Heart left ventricle (tissue), 13 donors: ENCODE measurements at regions not wholly inside any gene's neighbourhood (a gene's known extent, or its start where the extent isn't known, plus 50 kb on each side); places are given as distances from the start of the nearest gene placed in this dataset.

Source experiments
- POLR2A ChIP-seq, 2 donors: fragments of 450-650 bp; IDR thresholded peaks; one replicate each; pipeline ENCODE4 v1.6.1; 2017; ENCODE audit warnings: antibody characterized with exemption in 2 of 2, mild to moderate bottlenecking in 2 of 2, moderate library complexity in 2 of 2
- TF ChIP-seq, protein P1 (sequence below), 12 donors: fragments of 200-600 bp; sonication (generic) in 4 of 12; IDR thresholded peaks; one replicate each; pipeline versions ENCODE4 v1.5.0 to v1.8.0; 2018 to 2022; ENCODE audit warnings: antibody characterized with exemption in 12 of 12, mild to moderate bottlenecking in 5 of 12
- donor health status: ischemic (EF 13 %, LVEDD 7.1; RV severe dilation, severe dysfunction).
- donor health status: DM: no; HTN: yes; CAD: no.
- donor health status: DM: no; HTN: no; CAD: no.
- donor health status: ischemic (EF 25% LVEDD 6.9; RV normal size, moderate dysfunction).
- donor health status: ischemic (EF 25% LVEDD 5.7; RV mildly dilated, moderate dysfunction).
- donor health status: ischemic (EF 35%, LVEDD 5.7; RV mildly dilated, moderate dysfunction).
- donor health status: nonischemic (EF 11% LVEDD 7.7; RV severe dilation, severe dysfunction).
- donor health status: DM: yes; HTN: yes; CAD: no.
- donor health status: PGD.
- donor health status: ischemic (EF 29% LVEDD 5.4; RV normal size, mild dysfunction).
- donor health status: nonischemic (EF 23%, LVEDD 6.1; RV moderate dilation, normal function).

DNA sequence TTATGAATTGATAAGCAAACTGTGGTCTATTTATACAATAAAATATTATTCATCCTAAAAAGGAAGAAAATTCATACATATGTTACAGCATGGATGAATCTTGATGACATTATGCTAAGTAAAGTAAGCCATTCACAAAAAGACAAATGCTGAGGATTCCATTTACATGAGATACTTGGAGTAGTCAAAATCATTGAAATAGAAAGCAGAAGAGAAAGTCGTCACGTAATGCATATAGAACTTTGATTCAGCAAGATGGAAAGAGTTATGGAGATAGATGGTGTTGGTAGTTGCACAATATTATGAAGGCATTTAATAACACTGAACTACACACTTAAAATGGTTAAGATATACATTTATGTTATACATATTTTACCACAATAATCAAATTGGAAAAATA is 309.7 kb upstream of the KLF6 start:
- TF ChIP-seq, protein P1, sequence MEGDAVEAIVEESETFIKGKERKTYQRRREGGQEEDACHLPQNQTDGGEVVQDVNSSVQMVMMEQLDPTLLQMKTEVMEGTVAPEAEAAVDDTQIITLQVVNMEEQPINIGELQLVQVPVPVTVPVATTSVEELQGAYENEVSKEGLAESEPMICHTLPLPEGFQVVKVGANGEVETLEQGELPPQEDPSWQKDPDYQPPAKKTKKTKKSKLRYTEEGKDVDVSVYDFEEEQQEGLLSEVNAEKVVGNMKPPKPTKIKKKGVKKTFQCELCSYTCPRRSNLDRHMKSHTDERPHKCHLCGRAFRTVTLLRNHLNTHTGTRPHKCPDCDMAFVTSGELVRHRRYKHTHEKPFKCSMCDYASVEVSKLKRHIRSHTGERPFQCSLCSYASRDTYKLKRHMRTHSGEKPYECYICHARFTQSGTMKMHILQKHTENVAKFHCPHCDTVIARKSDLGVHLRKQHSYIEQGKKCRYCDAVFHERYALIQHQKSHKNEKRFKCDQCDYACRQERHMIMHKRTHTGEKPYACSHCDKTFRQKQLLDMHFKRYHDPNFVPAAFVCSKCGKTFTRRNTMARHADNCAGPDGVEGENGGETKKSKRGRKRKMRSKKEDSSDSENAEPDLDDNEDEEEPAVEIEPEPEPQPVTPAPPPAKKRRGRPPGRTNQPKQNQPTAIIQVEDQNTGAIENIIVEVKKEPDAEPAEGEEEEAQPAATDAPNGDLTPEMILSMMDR (IDR thresholded peaks at IDR 0.05) = no peak
- no peak for TF ChIP-seq POLR2A (IDR thresholded peaks at IDR 0.05)
